AG04450 (cell line): ENCODE measurements at regions not wholly inside any gene's neighbourhood (a gene's known extent, or its start where the extent isn't known, plus 50 kb on each side); places are given as distances from the start of the nearest gene placed in this dataset.

Source experiments
- CTCF ChIA-PET: fragments of 300-600, 350-600 bp; formaldehyde crosslinking; extraction: SDS; loops from one replicate; lab custom pipeline; 2022; ENCODE audit warnings: antibody characterized with exemption, inconsistent platforms; lab: Charles Lee
- POLR2A ChIA-PET: fragments of 350-600 bp; formaldehyde crosslinking; extraction: SDS; loops from one replicate; lab custom pipeline; 2021; ENCODE audit warnings: antibody characterized with exemption, inconsistent platforms; lab: Yijun Ruan, JAX
- DNase-seq: peaks from one replicate; pipeline ENCODE4 v3.0.0-alpha.2; 2011; ENCODE audit warnings: low read depth, low spot score
- H3K27ac ChIP-seq: one replicate; pipeline ENCODE4 v1.5.1; 2012; ENCODE audit warnings: low read depth, low read length, control low read depth
- H3K27me3 ChIP-seq: one replicate; pipeline ENCODE4 v1.6.0; 2012; ENCODE audit warnings: low read length; ENCODE audit not compliant: control insufficient read depth, insufficient read depth
- H3K4me3 ChIP-seq: 2 replicates; pipeline ENCODE4 v1.5.1; 2011; ENCODE audit warnings: mild to moderate bottlenecking, low read depth, low read length, control low read depth
- H3K9me3 ChIP-seq: 2 replicates; pipeline ENCODE4 v1.5.1; 2012; ENCODE audit warnings: low read length; ENCODE audit not compliant: control insufficient read depth, insufficient read depth
- CTCF ChIP-seq: IDR thresholded peaks from 2 replicates; pipeline ENCODE4 v1.5.1; 2011; ENCODE audit warnings: low read depth, low read length, control low read depth, inconsistent platforms

DNA sequence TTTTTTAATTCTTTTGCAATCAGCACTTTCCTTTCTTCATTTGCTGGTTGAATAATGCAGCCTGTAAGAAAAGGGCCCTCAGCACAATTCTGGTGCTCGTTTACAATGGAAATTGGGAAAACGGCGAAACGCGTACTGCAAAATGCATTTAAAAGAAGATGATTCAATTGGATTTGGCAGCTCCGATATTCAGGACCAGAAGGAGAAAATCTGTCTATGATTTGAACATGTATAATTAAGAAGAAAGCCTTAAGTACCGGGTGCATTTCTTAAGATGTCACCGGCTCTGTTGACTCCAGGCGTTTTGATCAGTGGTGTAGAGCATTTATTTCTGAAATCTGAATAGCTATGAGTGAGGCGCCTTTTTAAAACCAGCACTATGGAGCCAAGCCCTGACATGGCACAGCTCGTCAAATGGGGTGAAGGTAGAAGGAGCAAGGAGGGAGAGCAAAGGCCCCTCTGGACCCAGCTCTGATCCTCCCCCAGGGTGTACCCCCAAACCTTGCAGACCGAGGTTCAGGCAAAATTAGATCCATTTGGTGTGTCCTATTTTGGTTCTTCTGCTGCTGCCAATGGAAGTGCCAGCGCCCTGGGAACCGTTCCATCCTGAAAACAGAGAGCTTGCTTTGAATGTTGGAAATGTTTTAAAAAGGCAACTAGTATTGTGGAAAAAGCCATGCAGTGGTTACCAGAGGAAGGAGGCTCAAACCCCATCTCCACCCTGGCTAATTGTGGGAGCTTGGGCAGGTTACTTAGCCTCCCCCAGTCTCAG, 161.4 kb upstream of the RPL38 start:
- DNase-seq: no peak
- POLR2A ChIA-PET: no interaction called here
- peaks cover 25% of the 10 kb centered on the region for H3K9me3 ChIP-seq
- CTCF ChIA-PET: no interaction called here
- H3K27ac ChIP-seq: no peak overlapping the region
- TF ChIP-seq CTCF: no peak
- no peaks in the 10 kb centered on the region for H3K27me3 ChIP-seq
- no peak overlapping the region for H3K4me3 ChIP-seq

GRCh38 chr17:74042744-74043486, 160.6 kb upstream of the RPL38 start:
- H3K4me3 ChIP-seq: no peak overlapping the region
- DNase-seq: no peak
- H3K9me3 ChIP-seq: peaks cover 25% of the 10 kb centered on the region
- no peaks in the 10 kb centered on the region for H3K27me3 ChIP-seq
- no peak overlapping the region for H3K27ac ChIP-seq
- CTCF ChIA-PET: no interaction called here
- POLR2A ChIA-PET: no interaction called here
- no peak for TF ChIP-seq CTCF

- TF ChIP-seq CTCF: no peak
- Histone ChIP-seq H3K9me3 (peaks cover 25% of the 10 kb centered on the region), H3K4me3 (no peak overlapping the region), H3K27me3 (no peaks in the 10 kb centered on the region), H3K27ac (no peak overlapping the region)
- DNase-seq: no peak
- CTCF ChIA-PET: no interaction called here
- POLR2A ChIA-PET: no interaction called here
Measured at GRCh38 chr17:74043976-74044375, 159.5 kb upstream of the RPL38 start.

DNA sequence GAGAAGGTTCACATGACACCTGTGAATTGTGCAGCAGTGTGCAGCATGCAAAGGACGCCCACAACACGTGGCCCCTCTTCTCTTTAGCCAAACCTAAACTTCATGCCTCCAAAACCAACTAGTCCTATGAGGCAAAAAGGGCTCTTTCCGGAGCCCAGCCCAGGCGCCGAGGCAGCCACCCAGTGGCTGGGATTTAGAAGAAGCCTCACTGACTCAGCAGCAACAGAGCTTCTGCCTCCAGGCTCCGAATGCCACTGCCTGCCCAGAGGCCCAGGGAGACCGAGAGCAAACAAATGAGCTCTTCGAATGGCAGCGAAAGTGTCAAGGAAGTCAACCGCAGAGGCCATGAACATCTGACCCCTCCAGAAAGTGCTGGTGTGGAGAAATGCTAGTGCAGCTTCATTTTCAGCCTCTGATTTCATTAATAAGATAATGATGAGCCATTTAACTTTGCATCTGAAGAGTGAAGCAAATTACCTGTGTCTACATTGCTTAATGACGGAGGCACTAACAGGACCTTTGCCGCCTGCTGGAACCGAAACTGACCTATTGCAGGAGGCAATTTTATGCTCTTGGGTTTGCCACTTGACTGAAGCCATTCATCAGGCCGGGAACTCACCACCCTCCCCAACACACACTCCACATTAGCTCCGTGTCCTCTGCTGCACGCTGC, 157.7 kb upstream of the RPL38 start:
- Histone ChIP-seq H3K4me3 (no peak overlapping the region), H3K27ac (no peak overlapping the region), H3K27me3 (peaks cover 3% of the 10 kb centered on the region), H3K9me3 (peaks cover 15% of the 10 kb centered on the region)
- no peak for TF ChIP-seq CTCF
- ChIA-PET POLR2A (no interaction called here), CTCF (no interaction called here)
- DNase-seq: no peak
